Mammary epithelial cell (primary cell): ENCODE measurements at regions not wholly inside any gene's neighbourhood (a gene's known extent, or its start where the extent isn't known, plus 50 kb on each side); places are given as distances from the start of the nearest gene placed in this dataset.

Experiments used
- EZH2 ChIP-seq: IDR thresholded peaks from 2 replicates; pipeline ENCODE4 v1.6.1; 2012; ENCODE audit warnings: low read length, inconsistent platforms, borderline replicate concordance
- TF ChIP-seq, protein P1 (sequence below), 2 donors: IDR thresholded peaks in 1 of 2; conservative IDR thresholded peaks in 1 of 2; 2 replicates each; pipeline ENCODE4 v1.5.1; 2011 to 2012; ENCODE audit warnings: inconsistent platforms in 2 of 2, low read length in 2 of 2, mild to moderate bottlenecking in 2 of 2, control low read depth in 1 of 2, low read depth in 1 of 2; ENCODE audit not compliant: insufficient read depth in 1 of 2; ENCODE audit errors: extremely low read depth in 1 of 2

DNA sequence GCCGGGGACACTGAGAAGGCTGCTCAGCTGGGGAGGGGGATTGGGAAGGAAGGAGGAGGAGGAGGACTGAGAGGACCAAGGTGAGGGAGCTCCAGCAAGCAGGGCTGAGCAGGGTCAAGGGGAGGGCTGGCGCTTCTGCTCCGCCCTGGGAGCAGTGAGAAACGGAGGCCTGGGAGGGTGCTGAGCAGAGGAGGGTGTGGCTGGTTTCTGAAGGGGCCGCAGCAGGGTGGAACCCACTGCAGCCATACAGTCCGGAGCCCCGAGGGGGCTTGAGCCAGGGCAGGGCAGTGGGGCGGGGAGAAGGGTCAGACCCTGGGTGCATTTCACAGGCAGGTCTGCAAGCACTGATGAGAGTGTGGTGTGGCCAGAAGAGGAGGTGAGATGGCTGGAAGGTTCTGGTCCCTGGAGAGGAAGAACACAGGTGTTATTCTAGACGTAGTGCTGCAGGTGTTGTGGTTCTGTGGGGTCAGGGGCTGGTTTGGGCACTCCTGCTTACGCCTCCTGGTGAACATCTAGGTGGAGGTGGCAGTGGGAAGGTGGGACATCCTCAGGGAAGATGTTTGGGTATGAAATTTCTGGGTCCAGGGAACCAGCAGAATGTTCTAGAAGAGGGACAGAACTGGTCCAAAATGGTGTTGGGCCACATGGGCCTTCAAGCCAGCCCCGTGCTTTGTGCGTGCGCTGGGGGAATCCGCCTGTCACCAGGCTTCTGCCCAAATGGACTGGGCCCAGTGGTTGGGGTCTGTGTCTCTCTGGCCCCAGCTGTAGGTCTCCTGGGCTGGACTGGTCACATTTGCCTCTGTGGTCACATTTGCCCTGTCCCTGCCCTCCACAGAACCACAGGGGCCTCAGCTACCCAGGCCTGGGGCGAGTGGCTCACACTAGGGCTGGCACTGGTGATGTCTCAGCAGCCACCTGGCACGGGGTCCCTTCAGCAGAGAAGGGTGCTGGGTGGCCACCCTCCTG lies 714.7 kb downstream of the BRD1 start:
- TF ChIP-seq, protein P1, sequence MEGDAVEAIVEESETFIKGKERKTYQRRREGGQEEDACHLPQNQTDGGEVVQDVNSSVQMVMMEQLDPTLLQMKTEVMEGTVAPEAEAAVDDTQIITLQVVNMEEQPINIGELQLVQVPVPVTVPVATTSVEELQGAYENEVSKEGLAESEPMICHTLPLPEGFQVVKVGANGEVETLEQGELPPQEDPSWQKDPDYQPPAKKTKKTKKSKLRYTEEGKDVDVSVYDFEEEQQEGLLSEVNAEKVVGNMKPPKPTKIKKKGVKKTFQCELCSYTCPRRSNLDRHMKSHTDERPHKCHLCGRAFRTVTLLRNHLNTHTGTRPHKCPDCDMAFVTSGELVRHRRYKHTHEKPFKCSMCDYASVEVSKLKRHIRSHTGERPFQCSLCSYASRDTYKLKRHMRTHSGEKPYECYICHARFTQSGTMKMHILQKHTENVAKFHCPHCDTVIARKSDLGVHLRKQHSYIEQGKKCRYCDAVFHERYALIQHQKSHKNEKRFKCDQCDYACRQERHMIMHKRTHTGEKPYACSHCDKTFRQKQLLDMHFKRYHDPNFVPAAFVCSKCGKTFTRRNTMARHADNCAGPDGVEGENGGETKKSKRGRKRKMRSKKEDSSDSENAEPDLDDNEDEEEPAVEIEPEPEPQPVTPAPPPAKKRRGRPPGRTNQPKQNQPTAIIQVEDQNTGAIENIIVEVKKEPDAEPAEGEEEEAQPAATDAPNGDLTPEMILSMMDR (conservative IDR thresholded peaks at IDR 0.05 in 1 of 2, IDR thresholded peaks at IDR 0.05 in 1 of 2; ENCODE audit: extremely low read depth in 1 of 2, insufficient read depth in 1 of 2, low read depth in 1 of 2, low read length in 2 of 2), result no peak
- TF ChIP-seq EZH2, result no peak
